Transverse colon (tissue), 3 donors: ENCODE measurements at regions not wholly inside any gene's neighbourhood (a gene's known extent, or its start where the extent isn't known, plus 50 kb on each side); places are given as distances from the start of the nearest gene placed in this dataset.

Experiments used
- POLR2A ChIP-seq: fragments of 450-650 bp; IDR thresholded peaks from one replicate; pipeline ENCODE4 v1.6.1; 2016; ENCODE audit warnings: antibody characterized with exemption, mild to moderate bottlenecking, moderate library complexity
- POLR2AphosphoS5 ChIP-seq, 3 donors: sonication (generic); formaldehyde crosslinking; IDR thresholded peaks; one replicate each; pipeline ENCODE4 v1.6.1; 2016; ENCODE audit warnings: antibody characterized with exemption in 3 of 3

DNA sequence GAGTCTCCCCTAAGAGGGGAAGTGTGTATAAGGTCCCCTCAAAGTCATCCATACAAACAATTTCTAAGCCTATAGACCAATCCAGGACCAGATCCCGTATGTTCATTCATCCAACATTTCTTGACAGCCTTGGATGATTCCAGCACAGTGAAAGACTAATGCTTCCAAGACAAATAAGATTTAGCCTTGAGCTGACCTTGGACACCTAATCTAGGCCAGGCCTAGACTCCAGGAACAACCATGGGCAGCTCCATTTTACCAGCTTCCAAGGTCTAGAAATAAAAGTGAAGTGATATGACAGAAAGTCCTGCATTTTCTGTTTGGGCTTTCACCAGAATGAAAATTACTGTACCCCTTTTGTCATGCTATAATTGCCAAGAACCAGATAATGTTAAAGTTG lies 67.9 kb upstream of the BCL6 start:
- TF ChIP-seq POLR2AphosphoS5 (IDR thresholded peaks at IDR 0.05), result no peak
- no peak for TF ChIP-seq POLR2A
